Inflammatory macrophage (primary cell): ENCODE measurements at regions not wholly inside any gene's neighbourhood (a gene's known extent, or its start where the extent isn't known, plus 50 kb on each side); places are given as distances from the start of the nearest gene placed in this dataset.
A peak's percentile ranks its signal among the peaks of the same experiment; 100 is the strongest.

Experiments
- DNase-seq, 2 donors: peaks; one replicate each; pipeline ENCODE4 v3.0.0-alpha.2; 2020 to 2022

GRCh38 chr14:36083317-36083716, 93.2 kb downstream of the PTCSC3 start:
- DNase-seq = no peak

DNA sequence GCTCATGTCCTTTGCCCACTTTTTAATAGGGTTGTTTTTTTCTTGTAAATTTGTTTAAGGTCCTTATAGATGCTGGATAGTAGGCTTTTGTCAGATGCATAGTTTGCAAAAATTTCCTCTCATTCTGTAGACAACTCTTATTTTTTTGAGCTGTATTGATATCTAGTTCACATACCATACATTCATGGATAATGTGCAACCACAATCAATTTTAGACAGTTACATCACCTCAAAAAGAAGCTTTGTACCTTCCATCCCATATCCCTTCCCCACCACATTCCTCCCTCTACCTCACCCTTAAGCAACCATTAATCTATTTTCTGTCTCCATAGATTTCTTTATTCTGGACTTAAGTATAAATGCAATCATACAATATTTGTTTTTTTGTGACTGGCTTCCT, 98.4 kb downstream of the PTCSC3 start:
- DNase-seq = no peak

DNA sequence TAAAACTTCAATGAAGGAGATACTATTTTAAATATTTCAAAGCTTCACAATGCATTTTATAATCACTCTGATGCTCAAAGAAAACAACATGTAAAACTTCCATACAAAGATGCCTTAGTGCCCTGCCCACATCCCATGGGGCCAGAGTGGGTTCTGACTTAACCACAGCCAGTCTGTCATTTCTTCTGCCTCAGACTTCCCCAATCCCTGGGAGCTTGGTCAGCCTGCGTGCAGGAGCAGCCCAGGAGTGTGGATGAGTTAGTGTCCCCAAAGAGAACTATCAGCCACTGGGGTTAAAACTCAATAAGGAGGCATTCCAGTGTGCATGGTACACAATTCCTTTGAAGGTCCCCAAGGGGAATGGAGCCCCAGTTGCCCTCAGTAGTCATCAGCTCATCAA, 100.3 kb downstream of the PTCSC3 start:
- DNase-seq = no peak

DNA sequence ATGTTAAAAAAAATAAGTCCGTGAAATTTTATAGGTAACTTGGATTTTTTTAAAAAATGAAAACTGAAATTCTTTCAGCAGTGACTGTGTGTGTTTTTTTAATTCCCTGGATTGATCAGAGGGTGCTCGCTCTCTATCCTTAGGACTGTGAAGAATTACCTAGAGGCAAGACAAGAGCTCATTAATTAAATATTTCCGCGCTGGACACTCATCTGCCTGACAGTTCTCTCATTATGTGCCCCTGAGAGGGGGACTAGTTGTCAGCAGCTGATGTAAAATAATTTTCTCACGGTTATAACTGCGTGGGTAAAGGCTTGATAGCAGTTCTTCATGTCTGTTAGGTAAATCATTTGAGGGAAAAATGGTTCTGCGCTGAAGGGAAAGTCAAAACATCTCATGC, 101.3 kb downstream of the PTCSC3 start:
- no peak for DNase-seq

DNA sequence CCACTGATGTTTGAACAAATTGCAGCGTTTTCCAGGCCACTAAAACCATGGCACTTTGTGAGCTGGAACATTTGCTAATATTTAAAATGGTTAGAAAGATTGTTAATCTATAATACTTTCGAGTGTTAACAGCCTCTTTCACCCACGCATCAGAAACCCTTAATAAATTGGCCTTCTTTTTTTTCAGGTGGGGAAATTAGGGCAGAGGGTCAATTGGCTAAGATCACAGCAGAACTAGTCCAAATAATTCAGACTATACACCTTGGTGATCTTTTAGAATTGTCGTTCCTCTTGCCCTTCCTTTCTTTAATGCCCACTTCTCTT, 105.8 kb downstream of the PTCSC3 start:
- no peak for DNase-seq

- DNase-seq = peak in 1 of 2 donors; percentile 23
Measured at GRCh38 chr14:36070031-36070719, 106.3 kb downstream of the PTCSC3 start.

DNA sequence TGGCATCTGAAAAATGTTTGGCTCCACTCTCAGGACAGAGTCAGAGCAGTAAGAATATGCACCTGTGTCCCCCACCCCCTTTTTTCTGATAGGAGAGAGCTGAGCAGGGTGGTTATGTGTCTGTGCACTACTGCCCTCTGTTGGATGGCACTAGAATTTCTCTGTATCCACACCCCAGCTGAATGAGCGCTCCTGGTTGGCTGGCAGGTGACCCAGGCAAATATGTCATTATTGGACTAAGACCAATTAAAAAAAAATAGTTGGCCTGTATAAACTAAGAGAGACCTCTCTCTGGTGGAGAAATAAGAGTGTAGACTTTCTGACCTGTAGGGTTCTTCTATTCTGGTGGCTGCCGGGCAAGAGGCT, 107.0 kb downstream of the PTCSC3 start:
- DNase-seq = peak; percentile 12 to 25

GRCh38 chr14:36068777-36069534, 107.6 kb downstream of the PTCSC3 start:
- DNase-seq = no peak

GRCh38 chr14:36067428-36068187, 108.9 kb downstream of the PTCSC3 start:
- DNase-seq = no peak

DNA sequence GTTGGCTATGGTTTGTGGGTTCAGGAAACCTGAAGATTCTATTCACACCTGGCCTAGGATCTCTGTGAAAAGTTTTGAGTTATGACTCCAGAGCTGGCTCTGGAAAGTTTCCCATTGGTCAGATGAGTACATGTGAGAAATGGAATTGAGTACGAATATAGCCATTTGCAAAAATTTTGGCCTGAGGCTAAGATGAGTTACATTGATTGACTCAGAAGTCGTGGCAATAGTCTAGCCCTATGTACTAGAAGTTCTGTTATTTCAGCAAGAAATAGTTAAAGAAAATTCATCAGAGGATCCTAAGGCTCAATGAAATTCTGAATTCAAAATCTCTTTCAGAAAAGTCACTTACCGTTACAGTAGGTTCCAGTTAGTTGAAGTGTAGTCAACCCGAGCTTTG, 109.9 kb downstream of the PTCSC3 start:
- no peak for DNase-seq

- no peak for DNase-seq
Measured at GRCh38 chr14:36065831-36066230, 110.7 kb downstream of the PTCSC3 start.

DNA sequence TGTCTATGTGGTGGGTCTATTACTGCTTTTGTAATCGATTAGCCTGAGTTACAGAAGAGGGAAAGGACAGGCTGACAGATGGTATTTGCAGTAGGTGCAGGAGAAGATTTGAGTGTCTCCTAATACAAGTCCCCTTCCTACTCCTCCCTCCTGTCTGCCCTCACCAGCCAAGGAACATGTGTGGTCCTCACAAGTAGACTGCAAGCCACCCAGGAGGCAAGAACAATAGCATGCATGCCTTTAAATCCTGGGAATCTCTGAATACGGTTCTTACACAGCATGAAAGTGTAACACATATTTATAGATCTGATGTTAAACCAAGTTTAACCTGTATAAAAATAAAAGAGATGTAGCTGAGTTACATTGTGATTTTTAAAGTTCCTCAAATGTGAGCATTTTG, 117.0 kb downstream of the PTCSC3 start:
- no peak for DNase-seq

GRCh38 chr14:36057452-36058116, 118.9 kb downstream of the PTCSC3 start:
- no peak for DNase-seq

GRCh38 chr14:36056845-36057244, 119.7 kb downstream of the PTCSC3 start:
- DNase-seq = no peak

DNA sequence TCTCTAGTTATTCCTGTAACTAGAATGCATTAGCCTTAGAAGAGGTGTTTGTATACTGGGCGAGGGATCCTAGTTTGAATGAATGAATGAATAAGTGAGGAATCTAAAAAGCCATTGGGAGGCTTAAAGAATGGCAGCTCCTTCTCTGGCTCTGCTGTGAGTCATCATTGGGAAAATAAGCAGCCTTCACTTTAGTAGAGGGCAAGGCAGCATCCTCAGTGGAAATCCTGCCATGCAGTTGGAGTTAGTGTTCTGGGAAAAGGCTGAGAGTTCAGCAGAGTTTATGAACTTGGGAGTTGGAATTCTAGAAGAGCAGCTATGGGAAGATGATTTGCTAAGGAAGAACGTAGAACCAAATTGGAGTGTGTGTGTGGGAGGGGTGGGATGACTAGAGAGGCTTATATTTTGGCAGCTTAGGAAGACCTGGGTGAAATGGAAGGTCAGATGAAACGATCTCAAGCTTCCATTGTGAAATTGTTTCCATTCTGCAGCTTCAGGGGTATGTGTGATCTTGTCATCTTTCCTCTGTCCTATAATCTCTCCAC, 120.8 kb downstream of the PTCSC3 start:
- DNase-seq = no peak

- DNase-seq = no peak
Measured at GRCh38 chr14:36055052-36055378, 121.5 kb downstream of the PTCSC3 start.

DNA sequence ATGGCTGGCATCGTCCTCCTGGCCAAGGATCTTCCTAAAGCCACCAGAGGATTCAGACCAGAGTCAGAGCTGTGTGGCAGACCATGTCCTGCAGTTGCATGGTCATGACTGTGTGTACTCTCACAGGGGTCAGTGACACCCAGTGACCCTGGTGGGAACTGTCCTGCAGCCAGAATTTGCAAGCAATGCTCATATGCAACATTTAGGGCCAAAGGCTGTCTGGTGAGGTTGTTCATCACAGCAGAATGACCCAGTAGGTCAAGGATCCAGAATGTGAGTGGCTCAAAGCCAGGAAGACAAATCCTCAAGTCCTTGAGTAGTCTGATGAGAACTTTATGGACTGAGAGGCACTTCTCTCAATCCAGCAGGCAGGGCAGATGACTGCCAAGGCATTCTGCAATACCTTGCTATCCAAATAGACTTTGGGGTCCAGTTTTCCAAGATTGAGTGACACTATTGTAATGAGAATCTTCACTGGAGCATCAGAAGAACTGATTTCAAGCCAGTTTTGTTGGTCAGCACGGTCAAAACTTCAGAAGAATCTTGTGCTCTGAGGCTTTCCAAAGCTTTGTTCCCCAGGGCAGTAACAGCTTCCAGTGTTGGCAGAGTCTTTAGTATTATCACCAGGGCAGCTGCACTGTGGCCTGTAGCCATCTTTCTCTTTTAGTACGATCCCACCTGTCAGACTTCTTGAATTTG, 122.0 kb downstream of the PTCSC3 start:
- no peak for DNase-seq

DNA sequence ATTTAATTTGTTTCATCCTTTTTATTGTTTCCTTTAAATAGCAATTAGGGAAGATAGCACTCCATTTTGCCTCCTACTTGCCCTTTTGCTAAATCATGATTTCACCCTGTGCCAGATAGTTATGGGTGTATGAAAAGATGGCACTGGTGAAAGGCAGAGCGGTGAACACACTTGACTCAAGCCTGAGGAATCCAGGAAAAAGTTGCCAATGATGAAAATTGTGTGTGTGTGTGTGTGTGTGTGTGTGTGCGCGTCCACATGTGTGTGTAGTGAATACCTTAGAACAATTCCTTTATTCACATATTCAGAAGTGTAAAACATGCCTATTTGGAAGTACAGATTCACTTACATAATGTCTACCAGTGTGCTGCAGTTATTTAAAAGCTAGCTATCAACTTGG, 123.8 kb downstream of the PTCSC3 start:
- DNase-seq = no peak

DNA sequence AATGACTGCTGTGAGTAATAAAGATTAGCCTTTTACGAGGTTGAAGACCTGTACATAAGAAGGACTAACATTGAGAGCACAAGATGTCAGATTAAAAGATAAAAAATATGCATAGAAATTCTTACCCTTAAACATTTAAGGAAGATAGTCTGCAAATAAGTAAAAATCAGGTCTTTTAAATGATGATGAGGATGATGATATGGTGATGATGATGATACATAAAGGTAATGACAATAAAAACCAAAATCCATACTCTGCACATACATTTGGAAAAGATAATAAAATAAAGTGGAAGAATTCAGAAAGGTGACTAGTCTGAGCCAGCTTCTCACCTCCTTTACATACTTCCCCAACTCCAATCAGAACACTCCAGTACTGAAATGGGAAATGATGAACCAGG, 124.5 kb downstream of the PTCSC3 start:
- DNase-seq = no peak

DNA sequence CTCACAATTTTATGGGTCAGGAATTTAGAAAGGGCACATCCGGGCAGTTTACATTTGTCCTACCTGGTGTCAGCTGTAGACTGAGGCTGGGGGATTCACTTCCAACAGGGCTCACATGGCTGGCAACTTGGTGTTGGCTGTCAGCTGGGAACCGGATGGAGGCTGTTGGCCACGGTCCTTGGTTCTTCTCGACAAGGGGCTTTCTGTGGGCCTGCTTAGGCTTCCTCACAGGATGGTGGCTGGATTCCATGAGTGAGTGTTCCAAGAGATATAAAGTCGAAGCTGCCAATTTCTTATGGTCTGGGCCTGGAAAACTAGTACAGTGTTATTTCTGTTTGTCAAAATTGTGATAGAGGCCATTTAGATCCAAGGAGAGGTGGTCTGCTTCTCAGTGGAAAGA, 127.9 kb downstream of the PTCSC3 start:
- no peak for DNase-seq

- no peak for DNase-seq
Measured at GRCh38 chr14:36047912-36048311, 128.6 kb downstream of the PTCSC3 start.

DNA sequence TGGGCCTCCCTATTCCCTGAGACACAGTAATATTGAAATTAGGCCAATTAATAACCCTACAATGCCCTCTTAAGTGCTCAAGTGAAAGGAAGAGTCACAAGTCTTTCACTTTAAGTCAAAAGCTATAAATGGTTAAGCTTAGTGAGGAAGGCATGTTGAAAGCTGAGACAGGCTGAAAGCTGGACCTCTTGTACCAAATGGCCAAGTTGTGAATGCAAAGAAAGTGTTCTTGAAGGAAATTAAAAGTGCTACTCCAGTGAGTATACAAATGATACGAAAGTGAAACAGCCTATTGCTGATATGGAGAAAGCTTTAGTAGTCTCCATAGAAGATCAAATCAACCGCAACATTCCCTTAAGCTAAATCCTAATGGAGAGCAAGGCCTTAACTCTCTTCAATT, 140.8 kb downstream of the PTCSC3 start:
- DNase-seq = no peak

DNA sequence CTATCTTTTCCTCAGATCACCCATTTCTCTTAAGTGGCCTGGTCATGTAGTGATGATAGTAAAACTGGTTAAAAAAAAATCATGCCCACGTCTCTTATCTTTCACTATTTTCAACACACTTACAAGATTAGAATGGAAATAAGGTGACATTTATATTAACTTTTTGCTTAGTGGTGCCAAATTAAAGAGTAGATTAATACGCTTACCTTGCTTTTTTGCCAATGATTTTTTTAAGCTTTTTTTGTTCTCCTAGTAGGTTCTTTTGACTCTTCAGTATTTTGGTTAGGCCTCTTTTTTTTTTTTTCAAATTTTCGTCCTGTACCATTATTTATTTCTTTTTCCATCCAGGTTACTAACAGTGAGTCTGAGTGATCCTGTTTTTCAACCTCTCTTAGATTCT, 147.9 kb downstream of the PTCSC3 start:
- no peak for DNase-seq
